Neuronal stem cell (in vitro differentiated cells): ENCODE measurements at regions not wholly inside any gene's neighbourhood (a gene's known extent, or its start where the extent isn't known, plus 50 kb on each side); places are given as distances from the start of the nearest gene placed in this dataset.

Experiments
- DNase-seq: peaks from one replicate; pipeline ENCODE4 v3.0.0-alpha.2; 2013; ENCODE audit warnings: low spot score
- H2AFZ ChIP-seq: one replicate; pipeline ENCODE4 v1.6.1; 2013; ENCODE audit warnings: mild to moderate bottlenecking, low read length, inconsistent platforms
- H2AK5ac ChIP-seq: 2 replicates; pipeline ENCODE4 v1.6.1; 2013; ENCODE audit warnings: low read depth, mild to moderate bottlenecking, inconsistent platforms, low read length, moderate library complexity, mixed read lengths
- H2BK120ac ChIP-seq: 2 replicates; pipeline ENCODE4 v1.6.1; 2013; ENCODE audit warnings: low read depth, mild to moderate bottlenecking, inconsistent platforms, low read length, moderate library complexity, mixed read lengths
- H2BK12ac ChIP-seq: one replicate; pipeline ENCODE4 v1.6.1; 2013; ENCODE audit warnings: low read length, inconsistent platforms
- H2BK15ac ChIP-seq: 2 replicates; pipeline ENCODE4 v1.6.1; 2013; ENCODE audit warnings: mild to moderate bottlenecking, low read length, inconsistent platforms, mixed read lengths
- H2BK5ac ChIP-seq: one replicate; pipeline ENCODE4 v1.6.1; 2013; ENCODE audit warnings: inconsistent platforms, mild to moderate bottlenecking, low read length, moderate library complexity
- H3K14ac ChIP-seq: one replicate; pipeline ENCODE4 v1.6.1; 2013; ENCODE audit warnings: low read length, inconsistent platforms
- H3K18ac ChIP-seq: 2 replicates; pipeline ENCODE4 v1.6.1; 2013; ENCODE audit warnings: low read length, inconsistent platforms
- H3K23ac ChIP-seq: 2 replicates; pipeline ENCODE4 v1.6.1; 2013; ENCODE audit warnings: low read depth, mild to moderate bottlenecking, mixed read lengths, low read length, inconsistent platforms; ENCODE audit not compliant: poor library complexity
- H3K27ac ChIP-seq: replicated peaks from 3 replicates; pipeline ENCODE4 v1.5.1; 2013; ENCODE audit warnings: low read length, inconsistent platforms
- H3K27me3 ChIP-seq, 3 experiments: 2 replicates each; pipeline ENCODE4 v1.6.1; 2013; ENCODE audit warnings: low read length in 3 of 3, mild to moderate bottlenecking in 2 of 3, inconsistent platforms in 1 of 3, low read depth in 1 of 3, mixed read lengths in 1 of 3, moderate library complexity in 1 of 3; ENCODE audit not compliant: control insufficient read depth in 3 of 3, insufficient read depth in 3 of 3
- H3K36me3 ChIP-seq, 2 donors: replicated peaks in 1 of 2; 2 replicates each; pipeline ENCODE4 v1.6.1; 2013; ENCODE audit warnings: low read length in 2 of 2; ENCODE audit not compliant: control insufficient read depth in 2 of 2, insufficient read depth in 2 of 2
- H3K4ac ChIP-seq: 2 replicates; pipeline ENCODE4 v1.6.1; 2013; ENCODE audit warnings: inconsistent platforms, mild to moderate bottlenecking, low read length, moderate library complexity
- H3K4me1 ChIP-seq, 2 donors: 1 replicate in 1 of 2; 2 replicates in 1 of 2; pipeline ENCODE4 v1.6.1; 2013; ENCODE audit warnings: low read length in 2 of 2, low read depth in 1 of 2; ENCODE audit not compliant: control insufficient read depth in 2 of 2, insufficient read depth in 1 of 2
- H3K4me2 ChIP-seq: one replicate; pipeline ENCODE4 v1.6.1; 2013; ENCODE audit warnings: mild to moderate bottlenecking, low read length, inconsistent platforms; ENCODE audit not compliant: insufficient read depth, poor library complexity, severe bottlenecking
- H3K4me3 ChIP-seq, 2 donors: 2 replicates each; pipeline ENCODE4 v1.5.1; 2013; ENCODE audit warnings: low read length in 2 of 2, mild to moderate bottlenecking in 2 of 2, inconsistent platforms in 1 of 2, moderate library complexity in 1 of 2
- H3K79me1 ChIP-seq: one replicate; pipeline ENCODE4 v1.6.1; 2013; ENCODE audit warnings: low read depth, mild to moderate bottlenecking, inconsistent platforms, low read length, moderate library complexity
- H3K9ac ChIP-seq: one replicate; pipeline ENCODE4 v1.6.1; 2013; ENCODE audit warnings: mild to moderate bottlenecking, low read depth, low read length, inconsistent platforms; ENCODE audit not compliant: poor library complexity
- H3K9me3 ChIP-seq, 2 donors: replicated peaks in 1 of 2; 2 replicates each; pipeline versions ENCODE3 to v1.6.1; 2013; ENCODE audit warnings: low read length in 2 of 2, mild to moderate bottlenecking in 2 of 2, inconsistent platforms in 1 of 2, low read depth in 1 of 2, mixed read lengths in 1 of 2, moderate library complexity in 1 of 2; ENCODE audit not compliant: control insufficient read depth in 2 of 2, insufficient read depth in 1 of 2
- H4K8ac ChIP-seq: one replicate; pipeline ENCODE4 v1.6.1; 2013; ENCODE audit warnings: low read depth, mild to moderate bottlenecking, inconsistent platforms, low read length, moderate library complexity
- H4K91ac ChIP-seq: one replicate; pipeline ENCODE4 v1.6.1; 2013; ENCODE audit warnings: low read length, low read depth, mild to moderate bottlenecking, inconsistent platforms; ENCODE audit not compliant: poor library complexity
- WGBS, 2 donors: extraction: QIAGEN DNeasy Blood & Tissue Kit; methylation state at CpG; one replicate each; pipeline ENCODE4 v1.1.7; 2013; ENCODE audit warnings: missing lambda C conversion rate in 2 of 2, mixed read lengths in 1 of 2; ENCODE audit not compliant: insufficient read length in 2 of 2, insufficient replicate concordance in 1 of 2; ENCODE audit errors: extremely low coverage in 2 of 2; 5-methylcytosine and 5-hydroxymethylcytosine counted together

- H3K27me3 ChIP-seq = no peaks in the 10 kb centered on the region
- H4K8ac ChIP-seq = no peak overlapping the region
- H3K79me1 ChIP-seq = no peaks in the 10 kb centered on the region
- no peak overlapping the region for H2AFZ ChIP-seq
- H3K4me2 ChIP-seq = no peak overlapping the region
- WGBS, 2 donors = no CpG with 5 or more reads among the region's 3 CpGs
- H3K9me3 ChIP-seq = no peaks in the 10 kb centered on the region
- no peak overlapping the region for H2AK5ac ChIP-seq
- H2BK120ac ChIP-seq = no peak overlapping the region
- no peaks in the 10 kb centered on the region for H3K4me1 ChIP-seq
- no peak overlapping the region for H2BK12ac ChIP-seq
- H3K9ac ChIP-seq = no peak overlapping the region
- H3K4me3 ChIP-seq = no peak overlapping the region
- H2BK15ac ChIP-seq = no peak overlapping the region
- no peak overlapping the region for H3K23ac ChIP-seq
- no peak overlapping the region for H2BK5ac ChIP-seq
- no peak overlapping the region for H3K14ac ChIP-seq
- H3K27ac ChIP-seq = no peak overlapping the region
- no peak overlapping the region for H4K91ac ChIP-seq
- no peak overlapping the region for H3K18ac ChIP-seq
- no peak for DNase-seq
- H3K36me3 ChIP-seq = no peaks in the 10 kb centered on the region
- H3K4ac ChIP-seq = no peak overlapping the region
Measured at GRCh38 chr9:106775960-106776359, 87.0 kb upstream of the ZNF462 start.

DNA sequence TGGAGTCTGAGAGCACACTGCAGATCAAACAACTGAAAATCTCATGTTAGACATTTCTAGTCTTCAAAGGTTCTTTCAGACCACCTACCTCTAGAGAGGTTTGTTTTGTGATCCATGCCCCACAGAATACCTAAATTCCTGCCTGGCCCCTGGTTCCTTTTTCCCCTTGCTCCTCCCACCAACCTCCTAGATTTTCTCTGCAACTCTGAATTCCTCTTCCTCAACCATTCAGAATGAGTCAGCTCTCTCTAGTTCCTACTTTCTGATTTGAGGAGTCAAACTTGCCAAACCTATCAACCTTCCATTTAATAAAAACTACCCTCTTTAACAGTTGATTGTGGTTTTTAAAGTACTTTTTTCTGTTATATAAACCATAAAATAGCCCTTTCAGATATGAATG lies 83.2 kb upstream of the ZNF462 start:
- H2BK120ac ChIP-seq = no peak overlapping the region
- H3K4me3 ChIP-seq = no peak overlapping the region
- H2BK15ac ChIP-seq = no peak overlapping the region
- no peak overlapping the region for H4K91ac ChIP-seq
- H3K79me1 ChIP-seq = no peaks in the 10 kb centered on the region
- no peak overlapping the region for H2BK12ac ChIP-seq
- H3K27me3 ChIP-seq = no peaks in the 10 kb centered on the region
- H3K4me1 ChIP-seq = peaks cover 0 to 2% of the 10 kb centered on the region in 2 donors
- no peak overlapping the region for H3K18ac ChIP-seq
- no peak overlapping the region for H3K4ac ChIP-seq
- H3K36me3 ChIP-seq = no peaks in the 10 kb centered on the region
- no peak overlapping the region for H3K9ac ChIP-seq
- no peak overlapping the region for H3K23ac ChIP-seq
- H3K9me3 ChIP-seq = no peaks in the 10 kb centered on the region
- no peak overlapping the region for H3K4me2 ChIP-seq
- no peak for DNase-seq
- H3K14ac ChIP-seq = no peak overlapping the region
- no peak overlapping the region for H2BK5ac ChIP-seq
- no peak overlapping the region for H2AK5ac ChIP-seq
- no peak overlapping the region for H3K27ac ChIP-seq
- H4K8ac ChIP-seq = no peak overlapping the region
- H2AFZ ChIP-seq = peak overlapping the region; percentile 4

- no peaks in the 10 kb centered on the region for H3K27me3 ChIP-seq
- no peak overlapping the region for H3K23ac ChIP-seq
- no peak for DNase-seq
- no peak overlapping the region for H4K91ac ChIP-seq
- H3K36me3 ChIP-seq = no peaks in the 10 kb centered on the region
- no peaks in the 10 kb centered on the region for H3K9me3 ChIP-seq
- no peak overlapping the region for H3K4ac ChIP-seq
- H3K4me3 ChIP-seq = no peak overlapping the region
- H4K8ac ChIP-seq = no peak overlapping the region
- no peak overlapping the region for H3K27ac ChIP-seq
- no peak overlapping the region for H3K14ac ChIP-seq
- no peak overlapping the region for H2BK120ac ChIP-seq
- no peak overlapping the region for H3K18ac ChIP-seq
- H3K9ac ChIP-seq = no peak overlapping the region
- no peaks in the 10 kb centered on the region for H3K79me1 ChIP-seq
- no peak overlapping the region for H2AFZ ChIP-seq
- H2BK12ac ChIP-seq = no peak overlapping the region
- no peak overlapping the region for H2BK5ac ChIP-seq
- H3K4me2 ChIP-seq = no peak overlapping the region
- H3K4me1 ChIP-seq = peaks cover 0 to 2% of the 10 kb centered on the region in 2 donors
- no peak overlapping the region for H2AK5ac ChIP-seq
- no peak overlapping the region for H2BK15ac ChIP-seq
- WGBS, 2 donors = no CpG with 5 or more reads among the region's 1 CpG
Measured at GRCh38 chr9:106783121-106783520, 79.8 kb upstream of the ZNF462 start.

GRCh38 chr9:106784076-106784475 lies 78.9 kb upstream of the ZNF462 start:
- H3K79me1 ChIP-seq = no peaks in the 10 kb centered on the region
- no peak overlapping the region for H2BK12ac ChIP-seq
- H3K9ac ChIP-seq = no peak overlapping the region
- peak; percentile 3 for DNase-seq
- no peaks in the 10 kb centered on the region for H3K27me3 ChIP-seq
- H2BK120ac ChIP-seq = no peak overlapping the region
- H3K14ac ChIP-seq = no peak overlapping the region
- no peak overlapping the region for H4K91ac ChIP-seq
- H3K27ac ChIP-seq = no peak overlapping the region
- H3K4ac ChIP-seq = no peak overlapping the region
- no peak overlapping the region for H2AK5ac ChIP-seq
- H4K8ac ChIP-seq = no peak overlapping the region
- H3K4me3 ChIP-seq = no peak overlapping the region
- no peaks in the 10 kb centered on the region for H3K9me3 ChIP-seq
- no peak overlapping the region for H2BK5ac ChIP-seq
- WGBS, 2 donors = no CpG with 5 or more reads among the region's 3 CpGs
- H3K23ac ChIP-seq = no peak overlapping the region
- no peaks in the 10 kb centered on the region for H3K36me3 ChIP-seq
- no peak overlapping the region for H3K18ac ChIP-seq
- no peak overlapping the region for H3K4me2 ChIP-seq
- no peak overlapping the region for H2BK15ac ChIP-seq
- H2AFZ ChIP-seq = no peak overlapping the region
- peaks cover 0 to 2% of the 10 kb centered on the region in 2 donors for H3K4me1 ChIP-seq
